ENCODE measurements at regions not wholly inside any gene's neighbourhood (a gene's known extent, or its start where the extent isn't known, plus 50 kb on each side); places are given as distances from the start of the nearest gene placed in this dataset.

DNA sequence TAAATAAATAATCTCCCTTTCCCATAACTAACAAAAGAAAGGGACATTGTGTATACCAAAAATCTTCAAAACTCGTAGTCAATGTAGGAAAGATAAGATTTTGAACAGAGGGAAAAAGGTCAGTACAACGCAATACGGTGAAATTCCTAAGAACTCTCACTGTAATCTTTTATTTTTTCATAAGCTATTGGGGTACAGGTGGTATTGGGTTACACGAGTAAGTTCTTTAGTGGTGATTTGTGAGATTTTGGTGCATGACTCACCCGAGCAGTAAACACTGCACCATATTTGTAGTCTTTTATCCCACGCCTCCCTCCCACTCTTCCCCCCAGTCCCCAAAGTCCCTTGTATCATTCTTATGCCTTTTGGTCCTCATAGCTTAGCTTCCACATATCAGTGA lies 718.0 kb downstream of the TBL1XR1 start:
- no peaks in the 10 kb centered on the region for H3K36me3 ChIP-seq
- H3K9me3 ChIP-seq = no peaks in the 10 kb centered on the region
- H3K4me1 ChIP-seq = no peaks in the 10 kb centered on the region
- no peak overlapping the region for H3K27ac ChIP-seq
- TF ChIP-seq POLR2AphosphoS5 (IDR thresholded peaks at IDR 0.05) = no peak
- WGBS, 2 donors (ENCODE audit: low coverage in 1 of 2) = 81 to 87% methylated on average over 5 to 6 of the region's 6 CpGs
- H3K4me3 ChIP-seq = no peak overlapping the region
- no peak for ATAC-seq
- no peaks in the 10 kb centered on the region for H3K27me3 ChIP-seq

DNA sequence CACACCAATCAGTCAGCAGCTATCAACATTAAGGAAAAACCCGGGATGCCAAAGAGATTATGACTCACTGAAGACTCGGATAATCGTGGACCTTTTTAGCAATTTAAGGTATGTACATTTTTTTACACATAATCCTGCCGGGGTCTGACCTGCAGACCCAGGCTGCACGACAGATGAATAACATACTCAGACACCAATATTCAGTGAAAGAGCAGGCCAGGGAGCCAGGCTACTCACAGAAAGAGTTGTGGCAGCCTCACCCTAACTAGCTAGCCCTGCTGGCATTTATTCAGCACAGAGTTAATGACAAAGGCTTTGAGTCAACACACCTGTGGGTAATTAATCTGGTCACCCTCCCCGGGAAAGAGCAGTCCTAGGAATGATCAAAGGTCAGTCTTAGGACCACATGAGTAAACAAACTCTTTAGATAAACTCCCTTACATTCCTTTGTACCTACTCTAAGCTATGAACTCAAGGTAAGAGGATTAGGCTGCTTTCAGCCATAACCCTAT lies 727.5 kb downstream of the TBL1XR1 start:
- ATAC-seq = no peak
- Histone ChIP-seq H3K4me3 (no peak overlapping the region), H3K9me3 (no peaks in the 10 kb centered on the region), H3K36me3 (no peaks in the 10 kb centered on the region), H3K27ac (no peak overlapping the region), H3K4me1 (no peaks in the 10 kb centered on the region), H3K27me3 (no peaks in the 10 kb centered on the region)
- no peak for TF ChIP-seq POLR2AphosphoS5 (IDR thresholded peaks at IDR 0.05)
- TF ChIP-seq, protein P1, sequence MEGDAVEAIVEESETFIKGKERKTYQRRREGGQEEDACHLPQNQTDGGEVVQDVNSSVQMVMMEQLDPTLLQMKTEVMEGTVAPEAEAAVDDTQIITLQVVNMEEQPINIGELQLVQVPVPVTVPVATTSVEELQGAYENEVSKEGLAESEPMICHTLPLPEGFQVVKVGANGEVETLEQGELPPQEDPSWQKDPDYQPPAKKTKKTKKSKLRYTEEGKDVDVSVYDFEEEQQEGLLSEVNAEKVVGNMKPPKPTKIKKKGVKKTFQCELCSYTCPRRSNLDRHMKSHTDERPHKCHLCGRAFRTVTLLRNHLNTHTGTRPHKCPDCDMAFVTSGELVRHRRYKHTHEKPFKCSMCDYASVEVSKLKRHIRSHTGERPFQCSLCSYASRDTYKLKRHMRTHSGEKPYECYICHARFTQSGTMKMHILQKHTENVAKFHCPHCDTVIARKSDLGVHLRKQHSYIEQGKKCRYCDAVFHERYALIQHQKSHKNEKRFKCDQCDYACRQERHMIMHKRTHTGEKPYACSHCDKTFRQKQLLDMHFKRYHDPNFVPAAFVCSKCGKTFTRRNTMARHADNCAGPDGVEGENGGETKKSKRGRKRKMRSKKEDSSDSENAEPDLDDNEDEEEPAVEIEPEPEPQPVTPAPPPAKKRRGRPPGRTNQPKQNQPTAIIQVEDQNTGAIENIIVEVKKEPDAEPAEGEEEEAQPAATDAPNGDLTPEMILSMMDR (IDR thresholded peaks at IDR 0.05) = no peak
- no peak for TF ChIP-seq EP300 (IDR thresholded peaks at IDR 0.05)
- TF ChIP-seq POLR2A (IDR thresholded peaks at IDR 0.05) = no peak
- WGBS, 2 donors (ENCODE audit: low coverage in 1 of 2) = 17% methylated on average over 3 to 6 of the region's 6 CpGs

DNA sequence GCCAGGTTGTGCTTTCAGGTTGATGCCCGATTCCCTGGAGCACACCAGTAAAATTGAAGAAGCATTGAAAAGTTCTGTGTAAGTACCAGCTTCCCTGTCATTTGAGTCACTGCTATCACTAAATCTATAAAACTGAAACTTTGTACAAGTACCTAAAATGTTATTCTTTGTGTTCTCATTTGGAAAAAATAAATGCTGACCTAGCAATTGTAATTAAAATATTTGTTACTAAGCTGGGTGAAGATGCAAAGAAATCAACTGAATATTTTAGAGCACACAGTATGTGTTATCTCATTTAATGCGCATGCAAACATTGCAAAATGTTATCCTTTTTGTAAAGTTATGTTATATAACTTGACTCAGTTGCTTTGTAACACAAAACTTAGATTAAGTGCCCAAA lies 733.7 kb downstream of the TBL1XR1 start:
- no peaks in the 10 kb centered on the region for H3K4me1 ChIP-seq
- WGBS, 2 donors (ENCODE audit: low coverage in 1 of 2) = 31 to 50% methylated on average over 2 of the region's 2 CpGs
- ATAC-seq = no peak
- H3K27ac ChIP-seq = no peak overlapping the region
- H3K9me3 ChIP-seq = no peaks in the 10 kb centered on the region
- H3K27me3 ChIP-seq = no peaks in the 10 kb centered on the region
- H3K36me3 ChIP-seq = no peaks in the 10 kb centered on the region
- no peak overlapping the region for H3K4me3 ChIP-seq
- TF ChIP-seq POLR2AphosphoS5 (IDR thresholded peaks at IDR 0.05) (no peak), EP300 (IDR thresholded peaks at IDR 0.05) (no peak), POLR2A (IDR thresholded peaks at IDR 0.05) (no peak)
- TF ChIP-seq, protein P1 (IDR thresholded peaks at IDR 0.05) = no peak

DNA sequence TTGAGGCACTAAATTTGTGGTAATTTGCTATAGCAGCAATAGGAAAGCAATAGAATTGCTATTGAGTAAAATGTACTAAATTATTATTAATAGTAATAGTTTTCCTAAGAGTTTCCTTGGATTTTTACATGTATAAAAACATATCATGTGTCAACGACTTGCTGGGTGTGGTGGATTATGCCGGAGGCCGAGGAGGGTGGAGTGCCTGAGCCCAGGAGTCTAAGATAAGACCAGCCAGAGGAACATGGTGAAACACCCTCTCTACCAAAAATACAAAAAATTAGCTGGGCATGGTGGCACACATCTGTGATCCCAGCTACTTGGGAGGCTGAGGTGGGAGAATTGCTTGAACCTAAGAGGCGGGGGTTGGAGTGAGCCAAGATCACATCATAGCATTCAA lies 749.9 kb downstream of the TBL1XR1 start:
- no peaks in the 10 kb centered on the region for H3K36me3 ChIP-seq
- no peak overlapping the region for H3K27ac ChIP-seq
- H3K4me1 ChIP-seq = no peaks in the 10 kb centered on the region
- no peaks in the 10 kb centered on the region for H3K27me3 ChIP-seq
- H3K4me3 ChIP-seq = no peak overlapping the region
- H3K9me3 ChIP-seq = no peaks in the 10 kb centered on the region
- ATAC-seq = no peak
- TF ChIP-seq EP300 (IDR thresholded peaks at IDR 0.05) (no peak), POLR2A (IDR thresholded peaks at IDR 0.05) (no peak), POLR2AphosphoS5 (IDR thresholded peaks at IDR 0.05) (no peak)
- TF ChIP-seq, protein P1 (IDR thresholded peaks at IDR 0.05) = no peak
- 72 to 88% methylated on average over 2 to 3 of the region's 4 CpGs for WGBS, 2 donors (ENCODE audit: low coverage in 1 of 2)

DNA sequence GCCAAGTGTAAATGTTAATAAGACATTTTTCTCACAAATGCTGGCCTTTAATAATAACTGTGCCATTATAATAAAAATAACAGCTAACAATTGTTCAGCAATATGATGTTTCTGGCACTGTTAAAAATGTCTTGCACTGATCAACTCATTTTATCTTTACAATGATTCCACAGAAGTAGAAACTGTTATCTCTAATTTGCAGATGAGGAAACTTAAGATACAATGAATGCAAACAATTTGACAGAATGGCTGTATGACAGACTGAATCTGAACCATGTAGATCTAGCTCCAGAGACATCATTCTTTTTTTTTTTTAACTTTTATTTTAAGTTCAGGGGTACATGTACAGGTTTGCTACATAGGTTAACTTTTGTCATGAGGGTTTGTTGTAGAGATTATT lies 755.0 kb downstream of the TBL1XR1 start:
- Histone ChIP-seq H3K4me1 (no peaks in the 10 kb centered on the region), H3K27ac (no peak overlapping the region), H3K4me3 (no peak overlapping the region), H3K36me3 (no peaks in the 10 kb centered on the region), H3K27me3 (no peaks in the 10 kb centered on the region), H3K9me3 (no peaks in the 10 kb centered on the region)
- no peak for TF ChIP-seq EP300 (IDR thresholded peaks at IDR 0.05)
- no peak for TF ChIP-seq POLR2AphosphoS5 (IDR thresholded peaks at IDR 0.05)
- TF ChIP-seq POLR2A (IDR thresholded peaks at IDR 0.05) = no peak
- TF ChIP-seq, protein P1 (IDR thresholded peaks at IDR 0.05) = no peak
- no peak for ATAC-seq

All from gastroesophageal sphincter (tissue), 4 donors.